OCI-LY1 (cell line): ENCODE measurements at regions not wholly inside any gene's neighbourhood (a gene's known extent, or its start where the extent isn't known, plus 50 kb on each side); places are given as distances from the start of the nearest gene placed in this dataset.

Source experiments
- EZH2 ChIP-seq: fragments of 200-600 bp; sonication (generic), shearing (Covaris generic); IDR thresholded peaks from 2 replicates; pipeline ENCODE4 v1.8.0; 2017; ENCODE audit warnings: borderline replicate concordance, mixed run types, mild to moderate bottlenecking, antibody characterized with exemption, low read length, moderate library complexity, mixed read lengths
- TF ChIP-seq, protein P1 (sequence below): fragments of 200-600 bp; sonication (generic), shearing (Covaris generic); IDR thresholded peaks from 2 replicates; pipeline ENCODE4 v1.5.1; 2017; ENCODE audit warnings: mild to moderate bottlenecking, antibody characterized with exemption, low read length, moderate library complexity, mixed read lengths

DNA sequence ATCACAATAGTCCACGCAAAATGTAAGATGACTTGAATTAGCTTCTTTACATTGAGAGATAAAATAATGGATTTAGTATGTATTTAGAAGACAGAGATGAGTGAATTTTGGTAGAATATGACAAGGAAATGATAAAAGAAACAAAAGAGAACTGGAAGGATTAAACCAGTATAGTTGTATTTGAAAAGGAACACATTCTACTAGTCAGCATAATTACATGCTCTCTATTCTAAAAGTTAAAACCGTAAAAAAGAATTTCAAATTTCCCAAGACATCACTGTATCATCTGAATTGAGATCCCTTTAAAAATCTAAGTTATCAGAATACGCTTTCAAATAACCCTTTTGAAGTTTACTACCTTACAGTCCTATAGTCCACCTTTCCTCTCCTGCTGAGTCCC is 1156.7 kb upstream of the PCDH9 start:
- TF ChIP-seq EZH2 = no peak
- TF ChIP-seq, protein P1, sequence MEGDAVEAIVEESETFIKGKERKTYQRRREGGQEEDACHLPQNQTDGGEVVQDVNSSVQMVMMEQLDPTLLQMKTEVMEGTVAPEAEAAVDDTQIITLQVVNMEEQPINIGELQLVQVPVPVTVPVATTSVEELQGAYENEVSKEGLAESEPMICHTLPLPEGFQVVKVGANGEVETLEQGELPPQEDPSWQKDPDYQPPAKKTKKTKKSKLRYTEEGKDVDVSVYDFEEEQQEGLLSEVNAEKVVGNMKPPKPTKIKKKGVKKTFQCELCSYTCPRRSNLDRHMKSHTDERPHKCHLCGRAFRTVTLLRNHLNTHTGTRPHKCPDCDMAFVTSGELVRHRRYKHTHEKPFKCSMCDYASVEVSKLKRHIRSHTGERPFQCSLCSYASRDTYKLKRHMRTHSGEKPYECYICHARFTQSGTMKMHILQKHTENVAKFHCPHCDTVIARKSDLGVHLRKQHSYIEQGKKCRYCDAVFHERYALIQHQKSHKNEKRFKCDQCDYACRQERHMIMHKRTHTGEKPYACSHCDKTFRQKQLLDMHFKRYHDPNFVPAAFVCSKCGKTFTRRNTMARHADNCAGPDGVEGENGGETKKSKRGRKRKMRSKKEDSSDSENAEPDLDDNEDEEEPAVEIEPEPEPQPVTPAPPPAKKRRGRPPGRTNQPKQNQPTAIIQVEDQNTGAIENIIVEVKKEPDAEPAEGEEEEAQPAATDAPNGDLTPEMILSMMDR = no peak
